OCI-LY7 (cell line): ENCODE measurements at regions not wholly inside any gene's neighbourhood (a gene's known extent, or its start where the extent isn't known, plus 50 kb on each side); places are given as distances from the start of the nearest gene placed in this dataset.
A peak's percentile ranks its signal among the peaks of the same experiment; 100 is the strongest.

Source experiments
- BruUV-seq: library from RNA; stranded (reverse); fragments of 400-500 nt; replicated peaks from 2 replicates; lab custom pipeline; 2021; lab: Mats Ljungman, UMichigan
- CTCF ChIA-PET: fragments of 300-600 bp; sonication (Branson Sonifier 250); formaldehyde crosslinking; loops from one replicate; lab custom pipeline; 2022; ENCODE audit warnings: antibody characterized with exemption; ENCODE audit not compliant: unreplicated experiment; lab: Charles Lee
- POLR2A ChIA-PET: fragments of 300-600 bp; sonication (Branson Sonifier 250); formaldehyde crosslinking; loops from one replicate; lab custom pipeline; 2022; ENCODE audit warnings: antibody characterized with exemption; lab: Charles Lee
- DNase-seq: peaks from one replicate; pipeline ENCODE4 v3.0.0-alpha.2; 2015; ENCODE audit warnings: low spot score
- H2AFZ ChIP-seq: fragments of 200-600 bp; sonication (generic), shearing (Covaris generic); 2 replicates; pipeline ENCODE4 v1.6.1; 2014; ENCODE audit warnings: mild to moderate bottlenecking, antibody characterized with exemption, low read length, moderate library complexity
- H3K27ac ChIP-seq: fragments of 200-600 bp; sonication (generic); 2 replicates; pipeline ENCODE4 v1.5.1; 2014; ENCODE audit warnings: mixed run types, low read depth, mild to moderate bottlenecking, moderate library complexity, low read length, inconsistent platforms; ENCODE audit not compliant: poor library complexity, severe bottlenecking
- H3K36me3 ChIP-seq: fragments of 200-600 bp; sonication (generic); 2 replicates; pipeline ENCODE4 v1.6.1; 2014; ENCODE audit warnings: mild to moderate bottlenecking, antibody characterized with exemption, low read length, moderate library complexity, mixed read lengths; ENCODE audit not compliant: insufficient read depth
- H3K4me1 ChIP-seq: fragments of 200-600 bp; sonication (generic); 2 replicates; pipeline ENCODE4 v1.5.1; 2014; ENCODE audit warnings: mild to moderate bottlenecking, low read length; ENCODE audit not compliant: insufficient read depth, poor library complexity, severe bottlenecking
- H3K4me2 ChIP-seq: fragments of 200-600 bp; sonication (generic); 2 replicates; pipeline ENCODE4 v1.6.1; 2014; ENCODE audit warnings: mild to moderate bottlenecking, low read length
- H3K4me3 ChIP-seq: fragments of 200-600 bp; sonication (generic); 2 replicates; pipeline ENCODE4 v1.5.1; 2014; ENCODE audit warnings: mild to moderate bottlenecking, low read depth, low read length; ENCODE audit not compliant: poor library complexity, severe bottlenecking
- H3K79me2 ChIP-seq: fragments of 200-600 bp; sonication (generic); 2 replicates; pipeline ENCODE4 v1.6.1; 2016; ENCODE audit warnings: low read depth, mild to moderate bottlenecking, low read length, moderate library complexity, mixed read lengths; ENCODE audit not compliant: insufficient read depth
- H3K9me2 ChIP-seq: fragments of 200-600 bp; sonication (generic); 2 replicates; pipeline ENCODE4 v1.6.1; 2016; ENCODE audit warnings: mild to moderate bottlenecking, low read length, mixed read lengths; ENCODE audit not compliant: insufficient read depth
- H3K9me3 ChIP-seq: fragments of 200-600 bp; sonication (generic); 2 replicates; pipeline ENCODE4 v1.6.1; 2014; ENCODE audit warnings: mild to moderate bottlenecking, mixed run types, low read length, mixed read lengths
- H4K20me1 ChIP-seq: fragments of 200-600 bp; sonication (generic); 2 replicates; pipeline ENCODE4 v1.6.1; 2014; ENCODE audit warnings: mild to moderate bottlenecking, antibody characterized with exemption, low read length, moderate library complexity, mixed read lengths; ENCODE audit not compliant: insufficient read depth
- CTCF ChIP-seq: fragments of 200-600 bp; sonication (generic); conservative IDR thresholded peaks from 2 replicates; pipeline ENCODE4 v1.5.1; 2014; ENCODE audit warnings: mild to moderate bottlenecking, antibody characterized with exemption, low read length, moderate library complexity, mixed read lengths
- EZH2phosphoT487 ChIP-seq: fragments of 200-600 bp; sonication (generic); IDR thresholded peaks from 2 replicates; pipeline ENCODE4 v1.6.1; 2018; ENCODE audit warnings: low read depth, borderline replicate concordance, mild to moderate bottlenecking, mixed run types, antibody characterized with exemption, low read length, moderate library complexity, mixed read lengths
- intact Hi-C: fragments of 100-400 bp; cut with micrococcal nuclease; formaldehyde crosslinking; loops from one replicate; pipeline ENCODE4 v1.10.0; 2022; ENCODE audit not compliant: unreplicated experiment

GRCh38 chr14:87153391-87153790 lies 839.6 kb downstream of the GALC start:
- BruUV-seq: no TSS peak
- Histone ChIP-seq H3K79me2 (no peaks in the 10 kb centered on the region), H3K4me2 (peak overlapping the region; percentile 54), H3K9me3 (peaks cover 17% of the 10 kb centered on the region; the same call in 1 of the 2 replicates), H4K20me1 (no peaks in the 10 kb centered on the region), H3K4me1 (peaks cover 66% of the 10 kb centered on the region), H3K36me3 (peaks cover 16% of the 10 kb centered on the region), H2AFZ (peak overlapping the region; percentile 51; the same call in 1 of the 2 replicates), H3K4me3 (peak overlapping the region; percentile 49), H3K9me2 (no peaks in the 10 kb centered on the region), H3K27ac (peak overlapping the region; percentile 80)
- DNase-seq: peak; percentile 33
- no peak for TF ChIP-seq EZH2phosphoT487
- POLR2A ChIA-PET: interaction anchor here (0.6 to 2.5 kb wide), 6 partner anchors 20 to 145 kb away, joined by 3 to 15 read pairs (median 4); no protein-coding TSS in a partner anchor
- CTCF ChIA-PET: no interaction called here
- intact Hi-C loops: loop anchor here (2.0 kb wide), 1 partner anchor 87 kb away; no protein-coding TSS in a partner anchor

GRCh38 chr14:87152693-87153092 lies 840.3 kb downstream of the GALC start:
- peaks cover 66% of the 10 kb centered on the region for H3K4me1 ChIP-seq
- peaks cover 17% of the 10 kb centered on the region; the same call in 1 of the 2 replicates for H3K9me3 ChIP-seq
- BruUV-seq: no TSS peak
- DNase-seq: peak; percentile 88
- H3K27ac ChIP-seq: peak overlapping the region; percentile 80
- ChIA-PET CTCF (interaction anchor here (0.6 kb wide), 1 partner anchor 80 kb away, joined by 3 read pairs; no protein-coding TSS in a partner anchor), POLR2A (interaction anchor here (0.6 to 2.5 kb wide), 10 partner anchors 10 to 1503 kb away, joined by 3 to 15 read pairs (median 3); no protein-coding TSS in a partner anchor)
- H3K4me3 ChIP-seq: peak overlapping the region; percentile 49
- peak overlapping the region; percentile 51; the same call in 1 of the 2 replicates for H2AFZ ChIP-seq
- no peaks in the 10 kb centered on the region for H3K79me2 ChIP-seq
- intact Hi-C loops: loop anchor here (2.0 kb wide), 1 partner anchor 86 kb away; no protein-coding TSS in a partner anchor
- peak overlapping the region; percentile 54 for H3K4me2 ChIP-seq
- peaks cover 16% of the 10 kb centered on the region for H3K36me3 ChIP-seq
- TF ChIP-seq EZH2phosphoT487 (no peak), CTCF (no peak)
- H4K20me1 ChIP-seq: no peaks in the 10 kb centered on the region
- no peaks in the 10 kb centered on the region for H3K9me2 ChIP-seq

GRCh38 chr14:87149583-87150354 lies 843.2 kb downstream of the GALC start:
- Histone ChIP-seq H3K36me3 (peaks cover 12% of the 10 kb centered on the region), H3K9me3 (peaks cover 19% of the 10 kb centered on the region; the same call in 1 of the 2 replicates), H3K79me2 (no peaks in the 10 kb centered on the region), H3K27ac (no peak overlapping the region), H3K9me2 (no peaks in the 10 kb centered on the region), H2AFZ (peak overlapping the region; percentile 76), H3K4me3 (no peak overlapping the region), H3K4me2 (no peak overlapping the region), H3K4me1 (peaks cover 48% of the 10 kb centered on the region), H4K20me1 (no peaks in the 10 kb centered on the region)
- ChIA-PET POLR2A (interaction anchor here (1.0 kb wide), 1 partner anchor 9 kb away, joined by 4 read pairs; no protein-coding TSS in a partner anchor), CTCF (no interaction called here)
- no TSS peak for BruUV-seq
- TF ChIP-seq CTCF (no peak), EZH2phosphoT487 (no peak)
- no peak for DNase-seq
- intact Hi-C loops: no loop called here
